Colonic mucosa (tissue), 4 donors: ENCODE measurements at regions not wholly inside any gene's neighbourhood (a gene's known extent, or its start where the extent isn't known, plus 50 kb on each side); places are given as distances from the start of the nearest gene placed in this dataset.

ENCODE experiments used
- DNase-seq: peaks from one replicate; pipeline ENCODE4 v3.0.0-alpha.2; 2020
- H3K27ac ChIP-seq: fragments of 200-600 bp; one replicate; pipeline ENCODE4 v1.8.0; 2021
- H3K27me3 ChIP-seq: fragments of 200-600 bp; one replicate; pipeline ENCODE4 v1.8.0; 2021
- H3K36me3 ChIP-seq: fragments of 200-600 bp; one replicate; pipeline ENCODE4 v1.8.0; 2021
- H3K4me1 ChIP-seq: fragments of 200-600 bp; one replicate; pipeline ENCODE4 v1.8.0; 2021; ENCODE audit warnings: mild to moderate bottlenecking
- H3K4me3 ChIP-seq: fragments of 200-600 bp; one replicate; pipeline ENCODE4 v1.8.0; 2021
- H3K9ac ChIP-seq, 2 donors: one replicate each; pipeline ENCODE4 v1.7.0; 2013; ENCODE audit warnings: control low read depth in 2 of 2, low read depth in 2 of 2, low read length in 2 of 2
- H3K9me3 ChIP-seq: fragments of 200-600 bp; one replicate; pipeline ENCODE4 v1.8.0; 2021
- intact Hi-C: fragments of 100-400 bp; cut with DNase I; formaldehyde crosslinking; loops from one replicate; pipeline ENCODE4 v1.14.1; 2022
- TF ChIP-seq, protein P1 (sequence below): fragments of 200-600 bp; IDR thresholded peaks from one replicate; pipeline ENCODE4 v1.8.0; 2022; ENCODE audit warnings: antibody characterized with exemption, mild to moderate bottlenecking
- donor health status: healthy.
- donor health status: DM: no; HTN: no; CAD: no.
- donor health status: DM: no; HTN: no; CAD: no.

DNA sequence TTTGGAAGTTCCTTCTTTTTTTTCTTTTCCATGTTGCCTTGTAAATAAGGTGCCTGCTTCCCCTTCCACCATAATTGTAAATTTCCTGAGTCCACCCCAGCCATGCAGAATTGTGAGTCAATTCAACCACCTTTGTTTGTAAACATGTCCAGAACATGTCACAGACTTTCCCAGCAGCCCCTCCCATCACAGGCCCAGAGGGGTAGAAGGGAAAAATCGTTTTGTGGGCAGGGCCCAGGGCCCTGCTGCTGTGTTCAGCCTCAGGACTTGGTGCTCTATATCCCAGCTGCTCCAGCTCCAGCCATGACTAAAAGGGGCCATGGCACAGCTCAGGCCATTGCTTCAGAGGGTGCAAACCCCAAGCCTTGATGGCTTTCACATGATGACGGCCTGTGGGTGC is 384.6 kb upstream of the NCAM2 start:
- intact Hi-C loops: no loop called here
- H3K9ac ChIP-seq: no peak overlapping the region
- H3K9me3 ChIP-seq: no peaks in the 10 kb centered on the region
- H3K27ac ChIP-seq: no peak overlapping the region
- no peak overlapping the region for H3K4me3 ChIP-seq
- no peaks in the 10 kb centered on the region for H3K4me1 ChIP-seq
- no peaks in the 10 kb centered on the region for H3K36me3 ChIP-seq
- H3K27me3 ChIP-seq: no peaks in the 10 kb centered on the region
- no peak for DNase-seq
- TF ChIP-seq, protein P1, sequence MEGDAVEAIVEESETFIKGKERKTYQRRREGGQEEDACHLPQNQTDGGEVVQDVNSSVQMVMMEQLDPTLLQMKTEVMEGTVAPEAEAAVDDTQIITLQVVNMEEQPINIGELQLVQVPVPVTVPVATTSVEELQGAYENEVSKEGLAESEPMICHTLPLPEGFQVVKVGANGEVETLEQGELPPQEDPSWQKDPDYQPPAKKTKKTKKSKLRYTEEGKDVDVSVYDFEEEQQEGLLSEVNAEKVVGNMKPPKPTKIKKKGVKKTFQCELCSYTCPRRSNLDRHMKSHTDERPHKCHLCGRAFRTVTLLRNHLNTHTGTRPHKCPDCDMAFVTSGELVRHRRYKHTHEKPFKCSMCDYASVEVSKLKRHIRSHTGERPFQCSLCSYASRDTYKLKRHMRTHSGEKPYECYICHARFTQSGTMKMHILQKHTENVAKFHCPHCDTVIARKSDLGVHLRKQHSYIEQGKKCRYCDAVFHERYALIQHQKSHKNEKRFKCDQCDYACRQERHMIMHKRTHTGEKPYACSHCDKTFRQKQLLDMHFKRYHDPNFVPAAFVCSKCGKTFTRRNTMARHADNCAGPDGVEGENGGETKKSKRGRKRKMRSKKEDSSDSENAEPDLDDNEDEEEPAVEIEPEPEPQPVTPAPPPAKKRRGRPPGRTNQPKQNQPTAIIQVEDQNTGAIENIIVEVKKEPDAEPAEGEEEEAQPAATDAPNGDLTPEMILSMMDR: no peak

DNA sequence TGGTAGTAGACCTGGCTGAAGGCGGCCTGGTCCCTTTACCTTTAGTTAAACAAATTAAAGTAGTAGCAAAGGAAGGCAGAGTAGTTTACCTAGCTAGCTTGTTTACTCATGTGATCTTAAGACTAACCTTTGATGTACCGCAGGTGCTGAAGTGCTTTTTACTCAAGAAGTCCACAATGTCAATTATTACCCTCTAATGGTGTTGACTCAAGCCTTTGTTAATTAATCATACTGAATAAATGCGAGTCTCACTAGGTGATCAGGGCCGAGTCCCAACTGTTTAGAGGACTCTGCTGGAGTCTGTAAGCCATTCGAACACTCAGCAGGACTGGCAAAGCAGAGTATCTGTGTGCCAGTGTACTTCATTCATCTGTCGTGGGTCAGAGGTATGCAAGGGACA is 381.1 kb upstream of the NCAM2 start:
- TF ChIP-seq, protein P1: no peak

DNA sequence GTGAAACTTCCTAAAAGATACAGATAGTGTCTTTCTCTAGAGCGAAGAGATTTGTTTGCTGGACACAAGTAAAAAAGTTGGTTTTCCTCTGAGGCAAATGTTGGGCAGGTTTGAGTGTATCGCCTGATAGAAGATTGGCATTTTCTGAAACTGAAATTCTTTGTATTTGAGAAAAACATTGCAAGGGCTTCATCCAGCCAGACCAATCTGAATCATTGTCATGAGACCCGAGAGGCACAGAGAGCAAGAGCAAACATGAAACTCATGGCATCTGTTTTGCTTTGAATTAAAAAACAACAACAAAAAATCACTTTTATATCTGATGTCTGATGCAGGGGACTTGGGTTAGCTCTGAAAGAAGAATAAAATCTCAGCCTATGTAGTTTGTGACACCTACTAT is 379.3 kb upstream of the NCAM2 start:
- H3K4me1 ChIP-seq: no peaks in the 10 kb centered on the region
- H3K27me3 ChIP-seq: no peaks in the 10 kb centered on the region
- intact Hi-C loops: no loop called here
- TF ChIP-seq, protein P1: no peak
- H3K4me3 ChIP-seq: no peak overlapping the region
- no peak overlapping the region for H3K27ac ChIP-seq
- no peak overlapping the region for H3K9ac ChIP-seq
- no peaks in the 10 kb centered on the region for H3K36me3 ChIP-seq
- DNase-seq: no peak
- H3K9me3 ChIP-seq: no peaks in the 10 kb centered on the region

More for the DNA sequence above, 381.1 kb upstream of the NCAM2 start:
- no peaks in the 10 kb centered on the region for H3K36me3 ChIP-seq
- no peak overlapping the region for H3K27ac ChIP-seq
- no peak overlapping the region for H3K9ac ChIP-seq
- DNase-seq: no peak
- H3K4me3 ChIP-seq: no peak overlapping the region
- H3K4me1 ChIP-seq: no peaks in the 10 kb centered on the region
- no peaks in the 10 kb centered on the region for H3K27me3 ChIP-seq
- intact Hi-C loops: no loop called here
- no peaks in the 10 kb centered on the region for H3K9me3 ChIP-seq

DNA sequence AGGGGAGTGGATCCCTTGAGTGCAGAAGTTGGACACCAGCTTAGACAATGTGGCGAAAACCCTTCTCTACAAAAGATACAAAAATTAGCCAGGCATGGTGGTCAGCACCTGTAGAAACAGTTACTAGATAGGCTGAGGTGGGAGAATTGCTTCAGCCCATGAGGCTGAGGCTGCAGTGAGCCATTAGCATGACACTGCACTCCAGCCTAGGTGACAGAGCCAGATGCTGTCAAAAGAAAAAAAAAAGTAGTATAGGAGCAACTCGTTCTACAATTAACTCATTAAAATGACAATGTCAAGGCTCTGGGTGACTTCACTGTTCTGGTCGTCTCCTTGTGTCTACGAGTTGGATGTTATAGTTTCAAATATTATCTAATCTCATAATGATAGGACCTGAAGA is 370.6 kb upstream of the NCAM2 start:
- no peaks in the 10 kb centered on the region for H3K36me3 ChIP-seq
- intact Hi-C loops: no loop called here
- TF ChIP-seq, protein P1: no peak
- no peak for DNase-seq
- no peaks in the 10 kb centered on the region for H3K4me1 ChIP-seq
- no peaks in the 10 kb centered on the region for H3K9me3 ChIP-seq
- H3K4me3 ChIP-seq: no peak overlapping the region
- no peak overlapping the region for H3K9ac ChIP-seq
- H3K27ac ChIP-seq: no peak overlapping the region
- no peaks in the 10 kb centered on the region for H3K27me3 ChIP-seq

DNA sequence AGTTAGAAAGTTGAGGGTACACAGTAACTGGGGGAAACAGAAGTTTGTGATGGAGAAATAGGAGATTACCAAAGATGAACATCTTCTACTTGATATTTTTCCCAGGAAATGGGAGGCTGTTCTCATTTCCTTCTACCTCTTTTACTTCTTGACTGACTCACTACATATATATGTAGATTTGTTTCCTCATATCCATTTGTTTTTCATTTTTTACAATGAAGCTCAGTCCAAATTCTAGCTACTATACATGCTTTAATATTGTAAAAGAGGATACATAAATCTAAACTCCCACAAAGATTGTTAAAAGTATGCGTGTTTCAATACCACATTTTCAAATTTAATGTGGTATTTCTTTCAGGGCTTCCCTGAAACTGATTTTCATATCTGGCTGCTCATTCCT is 366.6 kb upstream of the NCAM2 start:
- Histone ChIP-seq H3K36me3 (no peaks in the 10 kb centered on the region), H3K27me3 (no peaks in the 10 kb centered on the region), H3K27ac (no peak overlapping the region), H3K4me3 (no peak overlapping the region), H3K9me3 (no peaks in the 10 kb centered on the region), H3K4me1 (no peaks in the 10 kb centered on the region), H3K9ac (no peak overlapping the region)
- TF ChIP-seq, protein P1: no peak
- intact Hi-C loops: no loop called here
- no peak for DNase-seq

DNA sequence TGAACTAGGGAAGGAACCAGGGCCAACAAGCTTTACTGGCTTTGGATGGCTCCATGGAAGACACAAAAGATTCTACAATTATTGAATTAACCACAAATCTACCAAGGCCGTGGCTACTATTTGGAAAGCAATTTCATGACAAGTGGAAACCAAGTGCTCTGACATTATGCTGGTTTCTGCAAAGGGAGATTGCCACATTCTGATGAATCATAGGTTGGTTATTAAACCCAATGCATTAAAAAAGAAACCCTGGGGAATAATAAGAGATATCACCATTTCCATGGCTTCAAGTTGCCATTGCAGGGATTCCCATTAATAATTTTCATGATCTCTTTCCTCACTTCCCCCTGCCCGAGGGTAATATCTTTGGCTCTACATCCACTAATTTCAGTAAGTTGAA is 359.2 kb upstream of the NCAM2 start:
- intact Hi-C loops: no loop called here
- no peak overlapping the region for H3K4me3 ChIP-seq
- TF ChIP-seq, protein P1: no peak

More for the DNA sequence above, 359.2 kb upstream of the NCAM2 start:
- H3K27ac ChIP-seq: no peak overlapping the region
- H3K4me1 ChIP-seq: no peaks in the 10 kb centered on the region
- no peaks in the 10 kb centered on the region for H3K9me3 ChIP-seq
- H3K9ac ChIP-seq: no peak overlapping the region
- DNase-seq: no peak
- no peaks in the 10 kb centered on the region for H3K27me3 ChIP-seq
- no peaks in the 10 kb centered on the region for H3K36me3 ChIP-seq
